Smooth muscle cell (in vitro differentiated cells): ENCODE measurements at regions not wholly inside any gene's neighbourhood (a gene's known extent, or its start where the extent isn't known, plus 50 kb on each side); places are given as distances from the start of the nearest gene placed in this dataset.

Source experiments
- DNase-seq: peaks from one replicate; lab custom pipeline; 2025; ENCODE audit not compliant: unreplicated experiment; lab: John Stamatoyannopoulos, UW
- H2AFZ ChIP-seq: fragments of 200-600 bp; sonication (generic); 2 replicates; pipeline ENCODE4 v1.6.0; 2016; ENCODE audit warnings: antibody characterized with exemption, low read depth, mild to moderate bottlenecking
- H3F3A ChIP-seq: fragments of 200-600 bp; sonication (generic); 2 replicates; pipeline ENCODE4 v1.6.0; 2017; ENCODE audit warnings: antibody characterized with exemption, low read depth
- H3K27ac ChIP-seq: fragments of 200-600 bp; sonication (generic); 2 replicates; pipeline ENCODE4 v1.5.1; 2016; ENCODE audit warnings: low read depth, mild to moderate bottlenecking
- H3K27me3 ChIP-seq: fragments of 200-600 bp; sonication (generic); 2 replicates; pipeline ENCODE4 v1.6.1; 2016; ENCODE audit warnings: low read depth, mild to moderate bottlenecking
- H3K36me3 ChIP-seq: fragments of 200-600 bp; sonication (generic); 2 replicates; pipeline ENCODE4 v1.5.1; 2016; ENCODE audit warnings: low read depth
- H3K4me1 ChIP-seq: fragments of 200-600 bp; sonication (generic); 2 replicates; pipeline ENCODE4 v1.5.1; 2016; ENCODE audit warnings: low read depth
- H3K4me2 ChIP-seq: fragments of 200-600 bp; sonication (generic); 2 replicates; pipeline ENCODE4 v1.6.0; 2016; ENCODE audit warnings: mild to moderate bottlenecking
- H3K4me3 ChIP-seq: fragments of 200-600 bp; sonication (generic); 2 replicates; pipeline ENCODE4 v1.5.1; 2016; ENCODE audit warnings: mild to moderate bottlenecking
- H3K79me2 ChIP-seq: fragments of 200-600 bp; sonication (generic); 2 replicates; pipeline ENCODE4 v1.6.0; 2016; ENCODE audit warnings: low read depth, mild to moderate bottlenecking
- H3K9ac ChIP-seq: fragments of 200-600 bp; sonication (generic); 2 replicates; pipeline ENCODE4 v1.6.0; 2016; ENCODE audit warnings: low read depth
- H3K9me3 ChIP-seq: fragments of 200-600 bp; sonication (generic); replicated peaks from 2 replicates; pipeline ENCODE4 v1.5.1; 2016; ENCODE audit warnings: low read depth
- H4K20me1 ChIP-seq: fragments of 200-600 bp; sonication (generic); 2 replicates; pipeline ENCODE4 v1.6.0; 2016; ENCODE audit warnings: low read depth
- CTCF ChIP-seq: fragments of 200-600 bp; sonication (generic); IDR thresholded peaks from 2 replicates; pipeline ENCODE4 v1.5.1; 2017; ENCODE audit warnings: borderline replicate concordance, mild to moderate bottlenecking, antibody characterized with exemption; ENCODE audit not compliant: insufficient read depth, poor library complexity, severe bottlenecking
- WGBS: methylation state at CpG from one replicate; pipeline ENCODE4 v1.1.7; 2016; ENCODE audit warnings: low lambda C conversion rate; 5-methylcytosine and 5-hydroxymethylcytosine counted together

GRCh38 chr15:30030345-30030744 lies 52.4 kb upstream of the GOLGA8J start:
- H3K27ac ChIP-seq = no peak overlapping the region
- TF ChIP-seq CTCF = no peak
- no peaks in the 10 kb centered on the region for H3K4me1 ChIP-seq
- no peaks in the 10 kb centered on the region for H3K79me2 ChIP-seq
- no peaks in the 10 kb centered on the region for H3K9me3 ChIP-seq
- H3K27me3 ChIP-seq = no peaks in the 10 kb centered on the region
- H3K9ac ChIP-seq = no peak overlapping the region
- no peak overlapping the region for H2AFZ ChIP-seq
- no peaks in the 10 kb centered on the region for H4K20me1 ChIP-seq
- 89% methylated on average over 8 of the region's 8 CpGs for WGBS
- DNase-seq = no peak
- H3K4me3 ChIP-seq = no peak overlapping the region
- no peaks in the 10 kb centered on the region for H3K36me3 ChIP-seq
- no peak overlapping the region for H3K4me2 ChIP-seq
- no peaks in the 10 kb centered on the region for H3F3A ChIP-seq

GRCh38 chr15:30023798-30024295 lies 58.9 kb upstream of the GOLGA8J start:
- Histone ChIP-seq H3K4me3 (no peak overlapping the region), H3K9me3 (no peaks in the 10 kb centered on the region), H3F3A (no peaks in the 10 kb centered on the region), H3K4me1 (no peaks in the 10 kb centered on the region), H3K27ac (no peak overlapping the region), H4K20me1 (no peaks in the 10 kb centered on the region), H3K36me3 (no peaks in the 10 kb centered on the region), H3K4me2 (no peak overlapping the region), H3K27me3 (no peaks in the 10 kb centered on the region), H3K9ac (no peak overlapping the region), H3K79me2 (no peaks in the 10 kb centered on the region), H2AFZ (no peak overlapping the region)
- WGBS = 86% methylated on average over 6 of the region's 6 CpGs
- no peak for DNase-seq
- no peak for TF ChIP-seq CTCF

- no peak overlapping the region for H3K9ac ChIP-seq
- 84% methylated on average over 2 of the region's 2 CpGs for WGBS
- no peaks in the 10 kb centered on the region for H3K79me2 ChIP-seq
- no peaks in the 10 kb centered on the region for H3K4me1 ChIP-seq
- no peaks in the 10 kb centered on the region for H3K9me3 ChIP-seq
- H3K27me3 ChIP-seq = peaks cover 5% of the 10 kb centered on the region
- no peak overlapping the region for H3K27ac ChIP-seq
- H3K4me3 ChIP-seq = no peak overlapping the region
- no peak overlapping the region for H3K4me2 ChIP-seq
- H4K20me1 ChIP-seq = no peaks in the 10 kb centered on the region
- no peak overlapping the region for H2AFZ ChIP-seq
- no peaks in the 10 kb centered on the region for H3F3A ChIP-seq
- H3K36me3 ChIP-seq = no peaks in the 10 kb centered on the region
- DNase-seq = no peak
- TF ChIP-seq CTCF = no peak
These were observed 72.0 kb upstream of the GOLGA8J start for GRCh38 chr15:30010746-30011145.

GRCh38 chr15:30008156-30008555 lies 74.6 kb upstream of the GOLGA8J start:
- no peak overlapping the region for H3K9ac ChIP-seq
- no peaks in the 10 kb centered on the region for H3F3A ChIP-seq
- no peak overlapping the region for H2AFZ ChIP-seq
- H3K9me3 ChIP-seq = no peaks in the 10 kb centered on the region
- H3K79me2 ChIP-seq = no peaks in the 10 kb centered on the region
- 91% methylated on average over 1 of the region's 1 CpG for WGBS
- H3K27ac ChIP-seq = no peak overlapping the region
- TF ChIP-seq CTCF = no peak
- no peak for DNase-seq
- no peaks in the 10 kb centered on the region for H3K36me3 ChIP-seq
- no peak overlapping the region for H3K4me2 ChIP-seq
- H4K20me1 ChIP-seq = no peaks in the 10 kb centered on the region
- no peaks in the 10 kb centered on the region for H3K4me1 ChIP-seq
- peaks cover 15% of the 10 kb centered on the region for H3K27me3 ChIP-seq
- H3K4me3 ChIP-seq = no peak overlapping the region
